B cell (primary cell): ENCODE measurements at regions not wholly inside any gene's neighbourhood (a gene's known extent, or its start where the extent isn't known, plus 50 kb on each side); places are given as distances from the start of the nearest gene placed in this dataset.

Experiments used
- EZH2 ChIP-seq: IDR thresholded peaks from 2 replicates; pipeline ENCODE4 v1.6.1; 2012; ENCODE audit warnings: borderline replicate concordance, low read depth, mild to moderate bottlenecking, moderate library complexity, low read length; ENCODE audit not compliant: insufficient read depth, poor library complexity, severe bottlenecking
- TF ChIP-seq, protein P1 (sequence below): fragments of 200-600 bp; IDR thresholded peaks from one replicate; pipeline ENCODE4 v1.8.0; 2022; ENCODE audit warnings: antibody characterized with exemption, mild to moderate bottlenecking

DNA sequence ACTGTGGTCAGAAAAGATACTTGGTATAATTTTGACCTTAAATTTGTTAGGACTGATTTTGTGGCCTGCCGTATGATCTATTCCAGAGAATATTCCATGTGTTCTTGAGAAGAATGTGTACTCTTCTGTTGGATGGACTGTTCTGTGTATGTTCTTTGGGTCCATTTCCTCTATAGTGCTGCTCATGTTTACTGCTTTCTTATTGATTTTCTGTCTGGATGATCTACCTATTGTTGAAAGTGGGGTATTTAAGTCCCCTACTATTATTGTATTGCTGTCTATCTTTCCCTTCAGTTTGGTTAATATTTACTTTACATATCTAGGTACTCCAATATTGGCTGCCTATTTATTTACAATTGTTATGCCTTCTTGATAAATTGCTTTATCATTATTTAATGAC lies 298.4 kb downstream of the BCKDHB start:
- TF ChIP-seq, protein P1, sequence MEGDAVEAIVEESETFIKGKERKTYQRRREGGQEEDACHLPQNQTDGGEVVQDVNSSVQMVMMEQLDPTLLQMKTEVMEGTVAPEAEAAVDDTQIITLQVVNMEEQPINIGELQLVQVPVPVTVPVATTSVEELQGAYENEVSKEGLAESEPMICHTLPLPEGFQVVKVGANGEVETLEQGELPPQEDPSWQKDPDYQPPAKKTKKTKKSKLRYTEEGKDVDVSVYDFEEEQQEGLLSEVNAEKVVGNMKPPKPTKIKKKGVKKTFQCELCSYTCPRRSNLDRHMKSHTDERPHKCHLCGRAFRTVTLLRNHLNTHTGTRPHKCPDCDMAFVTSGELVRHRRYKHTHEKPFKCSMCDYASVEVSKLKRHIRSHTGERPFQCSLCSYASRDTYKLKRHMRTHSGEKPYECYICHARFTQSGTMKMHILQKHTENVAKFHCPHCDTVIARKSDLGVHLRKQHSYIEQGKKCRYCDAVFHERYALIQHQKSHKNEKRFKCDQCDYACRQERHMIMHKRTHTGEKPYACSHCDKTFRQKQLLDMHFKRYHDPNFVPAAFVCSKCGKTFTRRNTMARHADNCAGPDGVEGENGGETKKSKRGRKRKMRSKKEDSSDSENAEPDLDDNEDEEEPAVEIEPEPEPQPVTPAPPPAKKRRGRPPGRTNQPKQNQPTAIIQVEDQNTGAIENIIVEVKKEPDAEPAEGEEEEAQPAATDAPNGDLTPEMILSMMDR, result no peak
- no peak for TF ChIP-seq EZH2
